GM21786 (cell line): ENCODE measurements at regions not wholly inside any gene's neighbourhood (a gene's known extent, or its start where the extent isn't known, plus 50 kb on each side); places are given as distances from the start of the nearest gene placed in this dataset.

Experiments
- ATAC-seq: cut with Tn5 transposase; IDR thresholded peaks from one replicate; pipeline ENCODE4 v1.9.1; 2021; ENCODE audit not compliant: unreplicated experiment

GRCh38 chr12:118840399-118840798 is 140.9 kb upstream of the SRRM4 start:
- no peak for ATAC-seq

- ATAC-seq: no peak
These were observed 140.5 kb upstream of the SRRM4 start for GRCh38 chr12:118840878-118841277.

DNA sequence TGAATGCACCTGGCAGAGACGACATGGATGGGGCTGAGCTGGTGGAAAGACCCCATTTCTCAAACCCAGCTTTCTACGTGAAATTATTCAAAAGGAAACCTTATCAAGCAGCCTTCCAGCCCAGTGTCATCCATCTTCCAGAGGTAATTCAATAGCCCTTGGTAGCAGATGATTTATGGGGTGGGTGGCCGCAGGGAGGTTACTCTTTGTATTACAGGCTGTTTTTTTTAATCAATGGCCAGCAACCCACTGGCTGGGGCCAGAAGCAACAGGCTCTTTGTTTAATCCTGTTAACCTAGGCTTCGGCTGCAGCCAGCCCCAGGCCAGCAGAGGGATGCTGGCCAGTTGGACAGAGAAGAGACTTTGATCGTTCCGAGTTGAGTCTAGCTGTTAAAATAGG is 139.8 kb upstream of the SRRM4 start:
- ATAC-seq: no peak

- ATAC-seq: no peak
These were observed 138.5 kb upstream of the SRRM4 start for GRCh38 chr12:118842866-118843265.

DNA sequence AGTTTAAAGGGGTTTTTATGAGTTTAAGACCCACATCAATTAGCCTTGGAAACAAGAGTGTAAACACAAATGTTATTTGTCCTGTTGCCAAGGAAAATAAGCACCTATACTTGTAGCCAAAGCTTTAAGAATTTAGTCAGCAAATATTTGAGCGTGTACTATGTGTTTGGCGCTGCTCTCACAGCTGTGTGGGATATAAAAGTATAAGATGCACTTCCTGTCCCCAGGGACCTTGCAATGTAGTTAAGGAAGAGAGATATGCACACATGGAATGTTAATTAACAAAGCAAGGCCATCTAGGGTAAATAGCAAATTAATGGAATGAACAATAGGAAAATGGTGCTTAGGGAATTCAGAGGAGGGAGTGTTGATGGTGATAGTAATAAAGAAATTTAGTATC is 134.9 kb upstream of the SRRM4 start:
- ATAC-seq: no peak

DNA sequence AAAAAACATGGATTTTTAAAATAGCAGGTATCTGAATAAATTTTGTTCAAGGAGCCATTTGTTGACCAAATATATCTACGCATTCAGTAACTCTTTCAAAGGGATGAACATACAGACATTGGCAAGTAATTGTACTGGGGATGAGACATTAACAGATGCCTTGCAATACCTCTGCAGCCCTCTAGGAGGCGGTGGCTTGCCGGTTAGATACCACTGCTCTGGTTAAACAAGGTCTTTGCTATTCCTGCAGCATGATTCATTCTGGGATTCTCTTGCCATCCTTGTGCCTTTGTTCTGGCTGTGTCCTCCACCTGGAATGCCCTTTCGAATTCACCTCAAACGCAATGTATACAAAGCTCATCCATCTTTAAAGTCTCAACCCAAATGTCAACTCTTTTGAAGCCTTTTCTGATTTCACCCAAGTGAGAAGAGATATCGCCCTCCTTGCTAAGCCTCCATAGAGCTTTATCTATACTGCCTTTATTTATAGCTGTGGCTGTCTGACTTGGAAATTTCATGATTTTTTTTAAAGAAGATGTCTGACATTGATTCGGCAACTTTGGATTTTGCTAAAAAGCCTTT is 131.0 kb upstream of the SRRM4 start:
- ATAC-seq: no peak

- no peak for ATAC-seq
These were observed 129.4 kb upstream of the SRRM4 start for GRCh38 chr12:118851891-118852290.

GRCh38 chr12:118853634-118854033 is 127.7 kb upstream of the SRRM4 start:
- ATAC-seq: no peak

GRCh38 chr12:118855858-118856257 is 125.5 kb upstream of the SRRM4 start:
- ATAC-seq: no peak

GRCh38 chr12:118866346-118866745 is 115.0 kb upstream of the SRRM4 start:
- ATAC-seq: no peak

- no peak for ATAC-seq
These were observed 110.8 kb upstream of the SRRM4 start for GRCh38 chr12:118870551-118870950.

DNA sequence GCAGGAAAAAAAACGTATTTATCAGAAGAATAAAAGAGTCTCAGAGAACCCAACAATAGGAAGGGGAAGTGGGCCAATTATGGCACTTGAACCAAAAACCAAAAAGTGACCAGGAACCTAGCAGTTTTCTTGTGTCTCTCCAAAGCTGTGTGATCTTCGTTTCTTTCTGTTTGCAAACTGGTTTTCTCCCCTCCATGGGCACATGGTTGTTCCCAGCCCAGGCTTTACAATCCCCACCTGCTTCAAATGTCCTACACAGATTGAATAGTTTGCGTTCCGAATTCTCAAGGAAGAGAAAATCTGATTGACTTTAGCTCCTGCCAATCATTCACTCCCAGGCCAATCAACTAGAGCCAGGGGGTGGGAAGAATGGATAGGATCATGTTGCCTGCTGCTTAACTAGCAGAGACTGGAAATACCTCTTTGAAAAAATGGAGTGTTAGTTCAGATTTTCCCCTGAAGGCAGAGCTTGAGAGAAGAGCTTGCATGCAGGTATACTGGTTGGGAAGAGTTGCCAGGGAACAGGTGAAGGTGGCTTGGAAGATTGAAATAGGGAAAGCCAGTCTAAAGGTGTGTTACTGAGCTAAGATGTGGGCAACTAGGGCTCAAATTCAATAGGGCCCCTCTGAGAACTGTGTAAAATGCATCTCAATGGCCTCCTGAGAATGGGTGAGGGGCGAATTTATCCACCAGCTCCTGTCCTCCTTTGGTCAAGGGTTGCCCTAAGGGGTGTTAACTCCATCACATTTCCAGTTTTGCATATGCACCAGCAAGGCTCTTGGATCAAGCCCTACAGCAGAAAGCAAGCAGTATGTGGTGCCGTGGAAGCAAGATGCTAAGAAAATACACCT is 106.4 kb upstream of the SRRM4 start:
- no peak for ATAC-seq

DNA sequence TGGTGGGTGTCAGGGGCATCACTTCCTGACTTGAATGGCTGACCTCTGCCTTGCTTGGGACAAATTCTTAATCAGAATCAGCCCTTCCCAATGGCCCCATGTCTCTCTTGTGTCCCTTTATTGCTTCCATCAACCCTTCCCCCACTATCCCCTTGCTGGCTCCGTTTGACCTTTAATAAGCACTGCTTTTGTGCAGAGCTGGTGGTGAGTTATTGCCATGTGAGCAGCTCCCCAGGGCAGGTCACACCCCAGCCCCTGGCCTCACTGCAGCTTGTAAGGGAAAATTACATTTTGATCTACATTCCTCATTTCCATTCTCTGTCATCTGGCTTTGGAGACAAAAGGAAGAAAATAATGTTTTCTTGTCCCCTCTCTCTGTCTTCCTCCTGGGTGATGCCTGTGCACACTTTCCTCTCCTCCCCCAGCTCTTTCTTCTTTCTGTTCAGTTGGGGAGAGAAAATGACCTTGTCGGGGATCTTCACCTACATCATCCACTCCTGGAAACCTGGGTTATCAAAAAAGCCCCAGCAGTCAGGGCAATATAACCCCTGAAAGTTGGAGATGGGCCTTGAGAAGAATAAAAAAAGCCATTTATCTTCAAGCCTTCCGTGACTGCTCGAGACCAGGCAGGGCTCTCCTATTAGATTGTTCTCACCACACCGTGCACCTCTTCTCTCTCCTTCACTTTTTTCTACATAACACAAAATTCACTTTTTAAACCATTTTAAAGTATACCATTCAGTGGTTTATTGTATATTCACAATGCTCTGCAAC is 100.4 kb upstream of the SRRM4 start:
- ATAC-seq: no peak

GRCh38 chr12:118884226-118884625 is 97.1 kb upstream of the SRRM4 start:
- no peak for ATAC-seq

GRCh38 chr12:118900993-118901392 is 80.3 kb upstream of the SRRM4 start:
- ATAC-seq: no peak

GRCh38 chr12:118908811-118909210 is 72.5 kb upstream of the SRRM4 start:
- ATAC-seq: no peak

DNA sequence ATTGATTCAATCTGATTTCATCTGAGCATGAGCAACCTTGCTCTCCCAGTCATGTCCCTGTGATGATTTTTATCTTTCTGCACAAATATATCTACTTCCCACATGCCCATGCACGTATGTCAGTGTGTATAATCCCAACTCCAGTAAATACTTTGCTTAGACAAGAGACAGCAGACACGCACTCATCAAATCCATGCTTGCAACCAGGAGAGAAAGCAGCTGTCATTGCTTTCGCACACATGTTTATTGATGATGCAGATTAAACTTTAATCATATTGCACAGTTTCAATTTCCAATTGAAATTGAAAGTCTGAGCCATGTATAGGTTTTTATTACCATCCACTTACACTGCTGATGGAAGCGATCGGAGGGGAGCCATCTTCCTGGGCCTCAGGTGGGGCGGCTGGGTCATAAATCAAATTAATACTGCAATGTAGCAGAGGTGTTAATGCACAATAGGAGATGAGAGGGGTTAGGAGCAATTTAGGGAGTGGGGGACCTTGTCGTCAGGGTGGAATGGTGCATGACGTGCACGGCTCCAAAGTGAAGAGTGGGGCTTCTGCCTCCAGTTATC is 68.6 kb upstream of the SRRM4 start:
- ATAC-seq: no peak

DNA sequence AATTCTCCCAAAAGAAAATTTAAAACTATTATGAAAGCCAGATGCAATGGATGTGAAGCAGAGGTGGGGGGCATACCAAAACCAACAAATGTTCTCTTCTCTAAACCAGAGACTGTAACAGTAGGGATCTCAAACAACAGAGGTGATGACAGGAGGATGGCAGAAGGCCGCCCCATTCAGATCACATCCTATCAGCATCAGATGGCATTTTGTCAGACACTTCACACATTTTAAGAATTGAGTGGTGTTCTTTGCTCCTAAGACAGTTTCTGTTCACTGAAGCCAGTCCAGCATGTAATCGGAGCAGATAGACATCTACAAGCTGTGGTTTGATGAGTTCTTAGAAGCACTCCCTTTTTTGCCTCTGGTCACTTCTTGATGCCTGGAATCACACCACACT is 59.6 kb upstream of the SRRM4 start:
- no peak for ATAC-seq

DNA sequence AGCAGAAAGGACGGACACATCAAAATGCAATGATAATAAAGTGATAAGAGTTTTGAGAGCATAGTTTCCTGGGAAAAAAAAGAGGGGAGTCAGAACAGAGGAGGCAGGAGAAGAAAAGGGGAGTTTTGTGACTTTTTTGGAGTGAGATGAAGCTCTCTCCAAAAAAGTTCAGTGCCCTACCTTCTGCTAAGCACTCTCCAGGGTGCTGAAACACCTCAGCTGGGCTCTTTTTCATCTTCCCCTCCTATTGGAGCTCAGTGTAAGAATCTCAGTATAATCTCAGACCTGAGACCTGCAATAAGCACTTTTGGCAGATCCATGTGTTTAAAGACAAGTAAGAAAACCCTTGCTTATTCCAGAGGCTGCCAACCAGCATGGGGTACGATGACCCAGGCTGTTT is 58.9 kb upstream of the SRRM4 start:
- ATAC-seq: no peak

GRCh38 chr12:118925407-118925806 is 55.9 kb upstream of the SRRM4 start:
- ATAC-seq: no peak

DNA sequence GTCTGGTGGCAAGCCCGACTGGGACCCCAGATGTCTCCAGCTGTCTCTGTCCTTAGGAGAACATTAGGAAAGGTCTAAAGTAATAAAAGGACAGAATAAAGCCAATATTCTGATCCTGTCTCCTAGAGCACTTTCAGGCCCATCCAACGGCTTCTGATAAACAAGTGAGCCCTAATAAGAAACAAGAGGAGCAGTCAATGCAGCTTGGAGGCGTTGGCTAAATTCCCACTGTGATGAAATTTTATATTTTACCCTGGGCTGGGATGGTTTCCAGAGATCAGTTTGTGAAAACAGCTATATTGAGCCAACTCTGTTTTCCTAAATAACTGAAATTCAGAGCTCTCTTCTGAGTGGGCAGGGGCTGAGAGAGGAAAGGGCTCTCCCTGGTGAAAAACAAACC is 55.5 kb upstream of the SRRM4 start:
- no peak for ATAC-seq
